ENCODE measurements at regions not wholly inside any gene's neighbourhood (a gene's known extent, or its start where the extent isn't known, plus 50 kb on each side); places are given as distances from the start of the nearest gene placed in this dataset.

DNA sequence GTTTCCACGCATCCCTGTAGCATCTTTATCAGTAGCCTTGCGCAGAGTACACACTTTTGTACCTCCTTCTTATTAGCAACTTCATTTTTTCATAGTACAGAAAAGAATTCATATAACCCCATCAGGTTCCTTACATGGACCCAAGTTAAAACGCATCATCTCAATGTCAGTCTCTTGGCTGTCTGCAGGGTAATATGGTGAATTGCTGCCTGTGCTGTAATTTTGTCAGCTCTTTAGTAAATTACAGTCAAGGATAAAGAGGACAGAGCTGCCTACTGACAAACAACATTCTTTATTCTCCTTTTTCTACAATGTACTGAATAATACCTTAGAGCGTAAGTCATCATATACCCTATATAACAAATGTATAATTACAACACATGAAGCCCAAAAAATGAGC lies 222.5 kb downstream of the MRPL39 start:
- no peak overlapping the region for H3K27ac ChIP-seq
- in situ Hi-C loops (cut with MboI; ENCODE audit: low pct_ligation_motif_present in 1 of 4, low pct_unique_long_range_greater_than_20kb in 1 of 4, low sequenced_read_pairs in 3 of 4) (loop anchor here in 1 of 4 donors (25.0 kb wide), 1 partner anchor 497 kb away; no protein-coding TSS in a partner anchor), intact Hi-C loops (cut with DNase I; ENCODE audit: low total_unique reads) (no loop called here)
- no peaks in the 10 kb centered on the region for H3K36me3 ChIP-seq
- 90 to 92% methylated on average over 4 of the region's 4 CpGs for WGBS, 2 donors (ENCODE audit: low coverage in 1 of 2)
- H3K9me3 ChIP-seq: no peaks in the 10 kb centered on the region
- no peak for DNase-seq
- no peaks in the 10 kb centered on the region for H3K27me3 ChIP-seq
- no peaks in the 10 kb centered on the region for H3K4me1 ChIP-seq
- TF ChIP-seq POLR2AphosphoS5 (IDR thresholded peaks at IDR 0.05): no peak
- TF ChIP-seq, protein P1, sequence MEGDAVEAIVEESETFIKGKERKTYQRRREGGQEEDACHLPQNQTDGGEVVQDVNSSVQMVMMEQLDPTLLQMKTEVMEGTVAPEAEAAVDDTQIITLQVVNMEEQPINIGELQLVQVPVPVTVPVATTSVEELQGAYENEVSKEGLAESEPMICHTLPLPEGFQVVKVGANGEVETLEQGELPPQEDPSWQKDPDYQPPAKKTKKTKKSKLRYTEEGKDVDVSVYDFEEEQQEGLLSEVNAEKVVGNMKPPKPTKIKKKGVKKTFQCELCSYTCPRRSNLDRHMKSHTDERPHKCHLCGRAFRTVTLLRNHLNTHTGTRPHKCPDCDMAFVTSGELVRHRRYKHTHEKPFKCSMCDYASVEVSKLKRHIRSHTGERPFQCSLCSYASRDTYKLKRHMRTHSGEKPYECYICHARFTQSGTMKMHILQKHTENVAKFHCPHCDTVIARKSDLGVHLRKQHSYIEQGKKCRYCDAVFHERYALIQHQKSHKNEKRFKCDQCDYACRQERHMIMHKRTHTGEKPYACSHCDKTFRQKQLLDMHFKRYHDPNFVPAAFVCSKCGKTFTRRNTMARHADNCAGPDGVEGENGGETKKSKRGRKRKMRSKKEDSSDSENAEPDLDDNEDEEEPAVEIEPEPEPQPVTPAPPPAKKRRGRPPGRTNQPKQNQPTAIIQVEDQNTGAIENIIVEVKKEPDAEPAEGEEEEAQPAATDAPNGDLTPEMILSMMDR (IDR thresholded peaks at IDR 0.05): no peak
- TF ChIP-seq POLR2A (IDR thresholded peaks at IDR 0.05): no peak
- no peak for TF ChIP-seq EP300 (IDR thresholded peaks at IDR 0.05; ENCODE audit: low read depth)
- H3K4me3 ChIP-seq: no peak overlapping the region

DNA sequence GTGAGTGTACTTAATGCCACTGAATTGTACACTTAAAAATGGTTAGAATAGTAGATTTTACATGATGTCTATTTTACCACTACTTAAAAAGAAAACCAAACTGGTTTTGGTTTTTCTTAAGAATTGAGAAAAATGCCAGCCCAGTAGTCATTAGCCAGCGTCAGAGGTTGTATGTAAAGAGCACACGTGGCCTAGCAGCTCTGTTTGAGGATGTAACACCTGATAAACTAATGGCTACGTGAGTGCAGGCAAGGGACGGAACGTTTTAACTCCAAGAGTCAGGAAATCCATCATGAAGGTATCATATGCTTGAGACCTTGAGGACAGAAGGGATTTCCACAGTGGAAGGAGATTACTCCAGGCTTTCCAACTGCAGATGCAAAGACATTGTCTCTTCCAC lies 223.7 kb downstream of the MRPL39 start:
- TF ChIP-seq, protein P1 (IDR thresholded peaks at IDR 0.05): no peak
- TF ChIP-seq EP300 (IDR thresholded peaks at IDR 0.05; ENCODE audit: low read depth) (no peak), POLR2A (IDR thresholded peaks at IDR 0.05) (no peak), POLR2AphosphoS5 (IDR thresholded peaks at IDR 0.05) (no peak)
- no peak overlapping the region for H3K4me3 ChIP-seq
- no peaks in the 10 kb centered on the region for H3K4me1 ChIP-seq
- H3K27ac ChIP-seq: no peak overlapping the region
- no peaks in the 10 kb centered on the region for H3K9me3 ChIP-seq
- no peaks in the 10 kb centered on the region for H3K36me3 ChIP-seq
- H3K27me3 ChIP-seq: no peaks in the 10 kb centered on the region
- WGBS, 2 donors (ENCODE audit: low coverage in 1 of 2): 61 to 63% methylated on average over 5 of the region's 5 CpGs
- intact Hi-C loops (cut with DNase I; ENCODE audit: low total_unique reads): no loop called here
- no peak for DNase-seq
- in situ Hi-C loops (cut with MboI; ENCODE audit: low pct_ligation_motif_present in 1 of 4, low pct_unique_long_range_greater_than_20kb in 1 of 4, low sequenced_read_pairs in 3 of 4): loop anchor here in 1 of 4 donors (25.0 kb wide), 1 partner anchor 496 kb away; no protein-coding TSS in a partner anchor

DNA sequence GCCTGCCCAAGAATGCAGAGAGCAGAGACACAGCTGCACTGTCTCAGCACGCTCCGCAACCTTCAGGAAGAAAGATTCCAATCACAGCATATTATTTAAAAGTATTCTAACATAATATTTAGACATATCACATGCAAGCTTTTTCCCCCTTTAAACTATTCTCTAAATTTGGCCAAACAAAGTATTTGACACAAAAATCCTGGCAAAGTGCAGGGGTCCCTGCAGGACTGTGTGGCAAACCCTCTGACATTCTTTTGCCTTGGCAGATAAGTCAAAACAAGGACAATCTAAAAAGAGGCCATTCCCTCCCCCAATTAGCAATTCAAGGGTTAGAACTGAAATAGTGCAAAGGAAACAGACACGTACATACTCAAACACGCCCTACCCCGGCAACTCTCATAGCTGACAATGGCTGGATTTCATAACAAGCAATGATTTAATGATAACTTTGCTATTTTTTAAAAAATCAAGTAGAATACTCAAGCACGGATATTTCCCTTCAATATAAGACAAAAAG lies 225.3 kb downstream of the MRPL39 start:
- H3K27ac ChIP-seq: no peak overlapping the region
- in situ Hi-C loops (cut with MboI; ENCODE audit: low pct_ligation_motif_present in 1 of 4, low pct_unique_long_range_greater_than_20kb in 1 of 4, low sequenced_read_pairs in 3 of 4) (loop anchor here in 1 of 4 donors (25.0 kb wide), 1 partner anchor 495 kb away; no protein-coding TSS in a partner anchor), intact Hi-C loops (cut with DNase I; ENCODE audit: low total_unique reads) (no loop called here)
- no peak for TF ChIP-seq POLR2AphosphoS5 (IDR thresholded peaks at IDR 0.05)
- TF ChIP-seq POLR2A (IDR thresholded peaks at IDR 0.05): no peak
- no peak for TF ChIP-seq EP300 (IDR thresholded peaks at IDR 0.05; ENCODE audit: low read depth)
- TF ChIP-seq, protein P1 (IDR thresholded peaks at IDR 0.05): no peak
- H3K27me3 ChIP-seq: no peaks in the 10 kb centered on the region
- no peak overlapping the region for H3K4me3 ChIP-seq
- H3K4me1 ChIP-seq: no peaks in the 10 kb centered on the region
- WGBS, 2 donors (ENCODE audit: low coverage in 1 of 2): 58 to 66% methylated on average over 6 of the region's 6 CpGs
- H3K9me3 ChIP-seq: no peaks in the 10 kb centered on the region
- no peak for DNase-seq
- no peaks in the 10 kb centered on the region for H3K36me3 ChIP-seq

DNA sequence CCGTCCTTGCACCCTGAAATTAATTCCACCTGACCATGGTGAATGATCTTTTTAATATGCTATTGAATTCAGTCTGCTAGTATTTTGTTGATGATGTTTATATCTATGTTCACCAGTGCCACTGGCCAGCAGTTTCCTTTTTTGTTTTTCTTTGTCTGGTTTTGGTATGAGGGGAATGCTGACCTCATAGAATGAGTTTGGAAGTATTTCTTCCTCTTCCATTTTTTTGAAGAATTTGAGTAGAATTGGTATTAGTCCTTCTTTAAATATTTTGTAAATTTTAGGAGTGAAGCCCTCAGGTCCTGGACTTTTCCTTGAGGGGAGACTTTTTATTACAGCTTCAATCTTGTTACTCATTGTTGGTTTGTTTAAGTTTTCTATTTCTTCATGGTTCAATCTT lies 231.6 kb downstream of the MRPL39 start:
- in situ Hi-C loops (cut with MboI; ENCODE audit: low pct_ligation_motif_present in 1 of 4, low pct_unique_long_range_greater_than_20kb in 1 of 4, low sequenced_read_pairs in 3 of 4): loop anchor here in 1 of 4 donors (25.0 kb wide), 1 partner anchor 488 kb away; no protein-coding TSS in a partner anchor
- TF ChIP-seq, protein P1 (IDR thresholded peaks at IDR 0.05): no peak
- TF ChIP-seq POLR2AphosphoS5 (IDR thresholded peaks at IDR 0.05) (no peak), POLR2A (IDR thresholded peaks at IDR 0.05) (no peak), EP300 (IDR thresholded peaks at IDR 0.05; ENCODE audit: low read depth) (no peak)
- Histone ChIP-seq H3K27ac (no peak overlapping the region), H3K9me3 (no peaks in the 10 kb centered on the region), H3K27me3 (no peaks in the 10 kb centered on the region), H3K4me3 (no peak overlapping the region), H3K36me3 (no peaks in the 10 kb centered on the region), H3K4me1 (no peaks in the 10 kb centered on the region)
- intact Hi-C loops (cut with DNase I; ENCODE audit: low total_unique reads): no loop called here
- no peak for DNase-seq
- 70 to 79% methylated on average over 1 of the region's 1 CpG for WGBS, 2 donors (ENCODE audit: low coverage in 1 of 2)

Data from transverse colon (tissue), 4 donors.